HCT116 (cell line): ENCODE measurements at regions not wholly inside any gene's neighbourhood (a gene's known extent, or its start where the extent isn't known, plus 50 kb on each side); places are given as distances from the start of the nearest gene placed in this dataset.

ENCODE experiments used
- ATAC-seq: fragments of 200-7000 bp; cut with Tn5 transposase; 2 replicates; pipeline ENCODE4 v1.9.1; 2020; ENCODE audit warnings: mild to moderate bottlenecking, moderate library complexity
- BruUV-seq: library from RNA; stranded (reverse); fragments of 400-500 nt; replicated peaks from 2 replicates; lab custom pipeline; 2021; lab: Mats Ljungman, UMichigan
- CTCF ChIA-PET: fragments of 300-600 bp; sonication (Branson Sonifier 250); formaldehyde crosslinking; loops from one replicate; lab custom pipeline; 2021; ENCODE audit warnings: antibody characterized with exemption; lab: Charles Lee
- POLR2A ChIA-PET: fragments of 300-600, 350-600 bp; sonication (Branson Sonifier 250); formaldehyde crosslinking; loops from one replicate; lab custom pipeline; 2021; ENCODE audit warnings: antibody characterized with exemption; lab: Charles Lee
- RAD21 ChIA-PET, 2 experiments: fragments of 300-600 bp; sonication (Branson Sonifier 250); formaldehyde crosslinking; loops; one replicate each; lab custom pipeline; 2023; ENCODE audit warnings: low total read pairs in 2 of 2; ENCODE audit not compliant: uncharacterized antibody in 2 of 2, unreplicated experiment in 2 of 2, low non-redundant PET in 1 of 2; lab: Charles Lee
- DNase-seq: peaks from one replicate; pipeline ENCODE4 v3.0.0-alpha.2; 2010; ENCODE audit warnings: low read depth, low spot score
- H2AFZ ChIP-seq: fragments of 200-600 bp; shearing (Covaris generic), sonication (generic); 2 replicates; pipeline ENCODE4 v1.6.1; 2017; ENCODE audit warnings: low read depth, mixed run types, mixed read lengths, antibody characterized with exemption, low read length; ENCODE audit not compliant: poor library complexity, severe bottlenecking
- H3K27ac ChIP-seq: 2 replicates; pipeline ENCODE4 v1.5.1; 2012; ENCODE audit warnings: low read depth, low read length
- H3K27me3 ChIP-seq: fragments of 200-600 bp; sonication (generic); 2 replicates; pipeline ENCODE4 v1.6.1; 2016; ENCODE audit warnings: mixed run types, low read length, mixed read lengths; ENCODE audit not compliant: insufficient read depth
- H3K36me3 ChIP-seq, 2 experiments: fragments of 200-500 bp in 1 of 2; fragments of 200-600 bp in 1 of 2; sonication (Bioruptor generic) in 1 of 2; sonication (generic) in 1 of 2; 2 replicates each; pipeline versions ENCODE4 v1.5.1 to v1.6.1; 2014 to 2016; ENCODE audit warnings: low read length in 2 of 2, inconsistent platforms in 1 of 2, mixed read lengths in 1 of 2, mixed run types in 1 of 2; ENCODE audit not compliant: insufficient read depth in 2 of 2, control insufficient read depth in 1 of 2
- H3K4me1 ChIP-seq, 2 experiments: fragments of 200-600 bp in 1 of 2; sonication (generic) in 1 of 2; 2 replicates each; pipeline versions ENCODE4 v1.5.1 to v1.6.1; 2012 to 2017; ENCODE audit warnings: low read length in 2 of 2, inconsistent platforms in 1 of 2, mild to moderate bottlenecking in 1 of 2, mixed read lengths in 1 of 2, mixed run types in 1 of 2, moderate library complexity in 1 of 2; ENCODE audit not compliant: insufficient read depth in 2 of 2, control insufficient read depth in 1 of 2
- H3K4me2 ChIP-seq: fragments of 200-600 bp; sonication (generic); 2 replicates; pipeline ENCODE4 v1.6.1; 2017; ENCODE audit warnings: mixed run types, low read length, mixed read lengths
- H3K4me3 ChIP-seq, 2 experiments: fragments of 200-600 bp in 1 of 2; sonication (generic) in 1 of 2; replicated peaks in 1 of 2; 2 replicates each; pipeline ENCODE4 v1.5.1; 2011 to 2016; ENCODE audit warnings: low read length in 2 of 2, control low read depth in 1 of 2, low read depth in 1 of 2, mild to moderate bottlenecking in 1 of 2, mixed read lengths in 1 of 2, mixed run types in 1 of 2
- H3K79me2 ChIP-seq: fragments of 200-600 bp; sonication (generic); 2 replicates; pipeline ENCODE4 v1.6.1; 2017; ENCODE audit warnings: mild to moderate bottlenecking, mixed run types, low read length, moderate library complexity, mixed read lengths; ENCODE audit not compliant: insufficient read depth
- H3K9ac ChIP-seq: fragments of 200-600 bp; sonication (generic); 2 replicates; pipeline ENCODE4 v1.6.1; 2016; ENCODE audit warnings: low read length, mixed read lengths
- H3K9me2 ChIP-seq: fragments of 200-600 bp; sonication (generic), shearing (Covaris generic); 2 replicates; pipeline ENCODE4 v1.6.1; 2017; ENCODE audit warnings: mixed run types, mild to moderate bottlenecking, moderate library complexity; ENCODE audit not compliant: insufficient read depth
- H3K9me3 ChIP-seq, 2 experiments: fragments of 200-500 bp in 1 of 2; fragments of 200-600 bp in 1 of 2; sonication (Bioruptor generic) in 1 of 2; sonication (generic) in 1 of 2; 2 replicates each; pipeline ENCODE4 v1.6.1; 2014 to 2017; ENCODE audit warnings: low read length in 2 of 2, mixed read lengths in 2 of 2, inconsistent platforms in 1 of 2, low read depth in 1 of 2, mild to moderate bottlenecking in 1 of 2, mixed run types in 1 of 2, moderate library complexity in 1 of 2; ENCODE audit not compliant: control insufficient read depth in 1 of 2, insufficient read depth in 1 of 2
- H4K20me1 ChIP-seq: fragments of 200-600 bp; sonication (generic), shearing (Covaris generic); 2 replicates; pipeline ENCODE4 v1.6.1; 2017; ENCODE audit warnings: mixed run types, mild to moderate bottlenecking, moderate library complexity; ENCODE audit not compliant: insufficient read depth
- CBX3 ChIP-seq: IDR thresholded peaks from 2 replicates; pipeline ENCODE4 v1.6.1; 2012; ENCODE audit warnings: low read depth
- CTCF ChIP-seq, 3 experiments: fragments of 200-600 bp in 1 of 3; sonication (generic) in 1 of 3; IDR thresholded peaks in 2 of 3; conservative IDR thresholded peaks in 1 of 3; 2 replicates each; pipeline ENCODE4 v1.5.1; 2012 to 2017; ENCODE audit warnings: low read depth in 2 of 3, low read length in 2 of 3, antibody characterized with exemption in 1 of 3, borderline replicate concordance in 1 of 3, control low read depth in 1 of 3, mild to moderate bottlenecking in 1 of 3, mixed read lengths in 1 of 3, mixed run types in 1 of 3, moderate library complexity in 1 of 3; ENCODE audit not compliant: insufficient read depth in 1 of 3
- EGR1 ChIP-seq: IDR thresholded peaks from 2 replicates; pipeline ENCODE4 v1.6.1; 2012; ENCODE audit warnings: low read depth
- JUND ChIP-seq: IDR thresholded peaks from 2 replicates; pipeline ENCODE4 v1.6.1; 2012
- POLR2A ChIP-seq: IDR thresholded peaks from 2 replicates; pipeline ENCODE4 v1.7.0; 2011; ENCODE audit warnings: borderline replicate concordance; ENCODE audit not compliant: insufficient read depth, insufficient read length; ENCODE audit errors: extremely low read depth
- REST ChIP-seq: IDR thresholded peaks from 2 replicates; pipeline ENCODE4 v1.6.1; 2012; ENCODE audit warnings: low read depth
- SP1 ChIP-seq: IDR thresholded peaks from 2 replicates; pipeline ENCODE4 v1.6.1; 2012; ENCODE audit warnings: low read depth
- SRF ChIP-seq: IDR thresholded peaks from 2 replicates; pipeline ENCODE4 v1.6.1; 2012; ENCODE audit warnings: low read depth
- intact Hi-C: fragments of 100-400 bp; cut with micrococcal nuclease; formaldehyde crosslinking; loops from 2 replicates; pipeline ENCODE4 v1.10.0; 2022

- TF ChIP-seq CTCF (IDR thresholded peaks at IDR 0.05 in 2 of 3, conservative IDR thresholded peaks at IDR 0.05 in 1 of 3; ENCODE audit: borderline replicate concordance in 1 of 3, insufficient read depth in 1 of 3, low read depth in 2 of 3, low read length in 2 of 3) = no peak
- no peak for TF ChIP-seq EGR1
- no peak for TF ChIP-seq JUND
- no peak for TF ChIP-seq POLR2A
- no peak for TF ChIP-seq CBX3
- TF ChIP-seq REST = no peak
Observed at GRCh38 chr4:124277691-124278090, 434.8 kb downstream of the ANKRD50 start (continued).

GRCh38 chr4:124278477-124278876 lies 434.1 kb downstream of the ANKRD50 start:
- TF ChIP-seq SP1 = no peak
- TF ChIP-seq CTCF (IDR thresholded peaks at IDR 0.05 in 2 of 3, conservative IDR thresholded peaks at IDR 0.05 in 1 of 3; ENCODE audit: borderline replicate concordance in 1 of 3, insufficient read depth in 1 of 3, low read depth in 2 of 3, low read length in 2 of 3) = no peak
- TF ChIP-seq SRF = no peak
- no peak overlapping the region for H3K4me2 ChIP-seq
- BruUV-seq = no TSS peak
- H3K4me1 ChIP-seq = 0 out of 4 replicates have a peak, but pooled peaks cover 0 to 5% of the 10 kb centered on the region in 2 experiments
- intact Hi-C loops = no loop called here
- no peaks in the 10 kb centered on the region for H3K79me2 ChIP-seq
- H3K27ac ChIP-seq = no peak overlapping the region
- H3K9ac ChIP-seq = no peak overlapping the region
- no peaks in the 10 kb centered on the region for H4K20me1 ChIP-seq
- RAD21 ChIA-PET = no interaction called here
- H3K9me3 ChIP-seq = no peaks in the 10 kb centered on the region
- no peaks in the 10 kb centered on the region for H3K9me2 ChIP-seq
- ATAC-seq (peak; percentile 52; the same call in 1 of the 2 replicates), DNase-seq (no peak)
- H3K4me3 ChIP-seq = no peak overlapping the region
- POLR2A ChIA-PET = no interaction called here
- no peaks in the 10 kb centered on the region for H3K27me3 ChIP-seq
- H3K36me3 ChIP-seq = no peaks in the 10 kb centered on the region
- H2AFZ ChIP-seq = no peak overlapping the region
- CTCF ChIA-PET = no interaction called here
